ENCODE measurements at regions not wholly inside any gene's neighbourhood (a gene's known extent, or its start where the extent isn't known, plus 50 kb on each side); places are given as distances from the start of the nearest gene placed in this dataset.

GRCh38 chr11:20221566-20221965, 61.3 kb upstream of the DBX1 start (continued):
- TF ChIP-seq CTCF (conservative IDR thresholded peaks at IDR 0.05; ENCODE audit: low read depth in 2 of 2) (no peak), CREB1 (CRISPR knock-in tag; IDR thresholded peaks at IDR 0.05; ENCODE audit: low read depth) (no peak), REST (IDR thresholded peaks at IDR 0.05; ENCODE audit: unreplicated experiment) (no peak), POLR2AphosphoS5 (IDR thresholded peaks at IDR 0.05; ENCODE audit: low read depth) (no peak), ETS1 (IDR thresholded peaks at IDR 0.05) (no peak), EZH2 (IDR thresholded peaks at IDR 0.05; ENCODE audit: low read depth, unreplicated experiment) (no peak)

- H3K4me3 ChIP-seq: no peak overlapping the region
- peaks cover 11% of the 10 kb centered on the region for H4K20me1 ChIP-seq (replicated peaks; ENCODE audit: insufficient read depth)
- peaks cover 3% of the 10 kb centered on the region; the same call in 1 of the 2 replicates for H3K9me2 ChIP-seq (ENCODE audit: insufficient read depth)
- no peaks in the 10 kb centered on the region for H3K79me2 ChIP-seq (replicated peaks; ENCODE audit: insufficient read depth)
- no peak overlapping the region for H3K27ac ChIP-seq (ENCODE audit: low read depth)
- H3K4me2 ChIP-seq: no peak overlapping the region
- no peaks in the 10 kb centered on the region for H3K36me3 ChIP-seq (ENCODE audit: insufficient read depth)
- H3K4me1 ChIP-seq (ENCODE audit: insufficient read depth): peaks cover 10% of the 10 kb centered on the region
- Mint-ChIP-seq H3K9me3 (no peaks in the 10 kb centered on the region), H3K4me3 (no peak overlapping the region), H3K27ac (no peak overlapping the region), H3K36me3 (ENCODE audit: low read depth) (no peaks in the 10 kb centered on the region), H3K27me3 (ENCODE audit: insufficient read depth, low read depth, poor library complexity) (peaks cover 35% of the 10 kb centered on the region), H3K4me1 (peaks cover 7% of the 10 kb centered on the region; the same call in 2 of the 3 replicates)
- H3K27me3 ChIP-seq (ENCODE audit: insufficient read depth): peaks cover 100% of the 10 kb centered on the region
- H3F3A ChIP-seq (replicated peaks; ENCODE audit: low read depth): no peaks in the 10 kb centered on the region; the same call in 1 of the 2 replicates
- no peak overlapping the region for H2AFZ ChIP-seq
- TF ChIP-seq ETS1 (IDR thresholded peaks at IDR 0.05): no peak
- no peak for ATAC-seq
- no peak for DNase-seq (ENCODE audit: low spot score)
These were observed 53.5 kb upstream of the DBX1 start for GRCh38 chr11:20213790-20214189.

Data from GM23338 (cell line).